Liver (tissue), 8 donors: ENCODE measurements at regions not wholly inside any gene's neighbourhood (a gene's known extent, or its start where the extent isn't known, plus 50 kb on each side); places are given as distances from the start of the nearest gene placed in this dataset.

Source experiments
- DNase-seq: peaks from one replicate; pipeline ENCODE4 v3.0.0-alpha.2; 2017; ENCODE audit warnings: low spot score
- H3K27ac ChIP-seq, 2 donors: one replicate each; pipeline ENCODE4 v1.7.0; 2013; ENCODE audit warnings: inconsistent platforms in 2 of 2, low read length in 2 of 2, control low read depth in 1 of 2, low read depth in 1 of 2, mild to moderate bottlenecking in 1 of 2
- H3K27me3 ChIP-seq, 4 donors: one replicate each; pipeline versions ENCODE4 v1.6.1 to v1.7.0; 2013; ENCODE audit warnings: low read length in 3 of 4, inconsistent platforms in 1 of 4, mild to moderate bottlenecking in 1 of 4, moderate library complexity in 1 of 4; ENCODE audit not compliant: control insufficient read depth in 4 of 4, insufficient read depth in 4 of 4
- H3K36me3 ChIP-seq, 4 donors: one replicate each; pipeline versions ENCODE4 v1.6.1 to v1.7.0; 2013; ENCODE audit warnings: low read length in 3 of 4, mild to moderate bottlenecking in 3 of 4, low read depth in 1 of 4, moderate library complexity in 1 of 4; ENCODE audit not compliant: control insufficient read depth in 4 of 4, insufficient read depth in 3 of 4
- H3K4me1 ChIP-seq, 4 donors: one replicate each; pipeline versions ENCODE4 v1.6.1 to v1.7.0; 2013; ENCODE audit warnings: low read length in 3 of 4, mild to moderate bottlenecking in 3 of 4, moderate library complexity in 1 of 4; ENCODE audit not compliant: control insufficient read depth in 4 of 4, insufficient read depth in 4 of 4
- H3K4me3 ChIP-seq, 3 donors: one replicate each; pipeline versions ENCODE4 v1.6.1 to v1.7.0; 2013; ENCODE audit warnings: low read length in 3 of 3, control low read depth in 1 of 3, low read depth in 1 of 3, mild to moderate bottlenecking in 1 of 3
- H3K9ac ChIP-seq, 2 donors: one replicate each; pipeline ENCODE4 v1.7.0; 2013; ENCODE audit warnings: low read length in 2 of 2, mild to moderate bottlenecking in 2 of 2, moderate library complexity in 2 of 2, control low read depth in 1 of 2, low read depth in 1 of 2
- H3K9me3 ChIP-seq, 4 donors: one replicate each; pipeline versions ENCODE4 v1.6.1 to v1.7.0; 2013; ENCODE audit warnings: low read length in 3 of 4; ENCODE audit not compliant: control insufficient read depth in 4 of 4
- EGR1 ChIP-seq, 2 donors: IDR thresholded peaks; 2 replicates each; pipeline ENCODE4 v1.6.1; 2016 to 2018; ENCODE audit warnings: antibody characterized with exemption in 2 of 2, low read depth in 2 of 2
- FOXA2 ChIP-seq: IDR thresholded peaks from 2 replicates; pipeline ENCODE4 v1.6.1; 2016; ENCODE audit warnings: antibody characterized with exemption
- GABPA ChIP-seq, 2 donors: IDR thresholded peaks in 1 of 2; conservative IDR thresholded peaks in 1 of 2; 2 replicates each; pipeline ENCODE4 v1.6.1; 2016; ENCODE audit warnings: antibody characterized with exemption in 2 of 2, mild to moderate bottlenecking in 1 of 2, moderate library complexity in 1 of 2
- HNF4A ChIP-seq, 2 donors: conservative IDR thresholded peaks; 2 replicates each; pipeline ENCODE4 v1.6.1; 2016; ENCODE audit warnings: antibody characterized with exemption in 2 of 2, mild to moderate bottlenecking in 2 of 2
- JUND ChIP-seq, 2 donors: IDR thresholded peaks; 2 replicates each; pipeline ENCODE4 v1.6.1; 2016; ENCODE audit warnings: antibody characterized with exemption in 2 of 2
- NR2F2 ChIP-seq: IDR thresholded peaks from 2 replicates; pipeline ENCODE4 v1.6.1; 2016; ENCODE audit warnings: antibody characterized with exemption
- RXRA ChIP-seq, 2 donors: IDR thresholded peaks; 2 replicates each; pipeline ENCODE4 v1.6.1; 2017 to 2018; ENCODE audit warnings: antibody characterized with exemption in 2 of 2, mild to moderate bottlenecking in 1 of 2
- SP1 ChIP-seq: IDR thresholded peaks from 2 replicates; pipeline ENCODE4 v1.6.1; 2018; ENCODE audit warnings: antibody characterized with exemption, mild to moderate bottlenecking
- TAF1 ChIP-seq: conservative IDR thresholded peaks from 2 replicates; pipeline ENCODE4 v1.6.1; 2016; ENCODE audit warnings: antibody characterized with exemption, mild to moderate bottlenecking
- YY1 ChIP-seq: IDR thresholded peaks from 2 replicates; pipeline ENCODE4 v1.6.1; 2016; ENCODE audit warnings: antibody characterized with exemption, mild to moderate bottlenecking
- WGBS: extraction: QIAGEN DNeasy Blood & Tissue Kit; methylation state at CpG from one replicate; pipeline ENCODE4 v1.1.7; 2013; 5-methylcytosine and 5-hydroxymethylcytosine counted together
- TF ChIP-seq, protein P1 (sequence below): IDR thresholded peaks from 2 replicates; pipeline ENCODE4 v1.6.1; 2016; ENCODE audit warnings: antibody characterized with exemption
- TF ChIP-seq, protein P2 (sequence below): IDR thresholded peaks from 2 replicates; pipeline ENCODE4 v1.6.1; 2016; ENCODE audit warnings: antibody characterized with exemption
- TF ChIP-seq, protein P3 (sequence below): fragments of 150-350 bp; IDR thresholded peaks from 2 replicates; pipeline ENCODE4 v1.5.1; 2017; ENCODE audit warnings: improper control_type of control experiment, low read depth, low read length; ENCODE audit not compliant: missing input control
- donor health status: healthy.
- donor health status: healthy.
- donor health status: healthy.
- donor health status: healthy.
- donor health status: healthy.

DNA sequence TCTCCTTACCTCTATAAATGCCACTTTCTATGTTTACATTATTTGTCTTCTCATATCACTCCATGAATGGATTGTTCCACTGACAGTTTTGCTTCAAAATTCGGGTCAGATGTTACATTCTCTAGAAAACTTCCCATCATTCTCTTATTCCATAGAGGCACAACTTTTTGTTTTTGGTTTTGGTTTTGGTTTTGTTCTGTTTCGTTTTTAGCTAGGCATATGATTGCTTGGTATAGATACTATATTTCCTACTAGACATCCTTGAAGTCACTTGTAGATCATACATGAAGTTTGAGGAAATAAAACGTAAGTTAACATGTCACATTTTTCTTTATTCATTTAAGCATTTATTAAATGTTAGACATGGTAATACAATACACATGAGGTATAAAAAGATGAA lies 961.0 kb downstream of the PCDH18 start (continued):
- no peak for TF ChIP-seq FOXA2

DNA sequence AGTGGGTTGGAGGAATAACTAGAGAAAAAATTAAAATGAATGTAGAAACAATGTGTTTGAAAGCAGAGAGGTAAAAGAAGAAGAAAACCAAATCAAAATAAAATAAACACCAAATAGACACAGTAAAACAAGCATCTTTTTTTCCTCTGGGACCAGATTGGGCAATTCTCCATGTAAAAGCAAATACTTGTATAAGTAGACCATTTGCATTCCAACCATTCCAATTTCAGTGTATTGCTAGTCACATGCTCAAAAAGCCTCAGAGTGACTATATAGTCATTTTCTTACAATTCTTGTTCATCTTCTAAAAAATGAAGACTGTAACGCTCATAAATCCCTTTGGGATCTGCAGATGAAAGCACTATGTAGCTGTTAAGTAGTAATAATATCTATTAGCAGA lies 969.5 kb downstream of the PCDH18 start:
- H3K27ac ChIP-seq: no peak overlapping the region
- no peak overlapping the region for H3K9ac ChIP-seq
- no peak for DNase-seq
- H3K4me3 ChIP-seq: no peak overlapping the region
- H3K36me3 ChIP-seq: no peaks in the 10 kb centered on the region
- no peaks in the 10 kb centered on the region for H3K27me3 ChIP-seq
- no peaks in the 10 kb centered on the region for H3K9me3 ChIP-seq
- H3K4me1 ChIP-seq: no peaks in the 10 kb centered on the region
- WGBS: 69% methylated on average over 1 of the region's 1 CpG
- TF ChIP-seq, protein P1, sequence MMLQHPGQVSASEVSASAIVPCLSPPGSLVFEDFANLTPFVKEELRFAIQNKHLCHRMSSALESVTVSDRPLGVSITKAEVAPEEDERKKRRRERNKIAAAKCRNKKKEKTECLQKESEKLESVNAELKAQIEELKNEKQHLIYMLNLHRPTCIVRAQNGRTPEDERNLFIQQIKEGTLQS: no peak
- TF ChIP-seq RXRA (IDR thresholded peaks at IDR 0.05) (no peak), YY1 (no peak)

DNA sequence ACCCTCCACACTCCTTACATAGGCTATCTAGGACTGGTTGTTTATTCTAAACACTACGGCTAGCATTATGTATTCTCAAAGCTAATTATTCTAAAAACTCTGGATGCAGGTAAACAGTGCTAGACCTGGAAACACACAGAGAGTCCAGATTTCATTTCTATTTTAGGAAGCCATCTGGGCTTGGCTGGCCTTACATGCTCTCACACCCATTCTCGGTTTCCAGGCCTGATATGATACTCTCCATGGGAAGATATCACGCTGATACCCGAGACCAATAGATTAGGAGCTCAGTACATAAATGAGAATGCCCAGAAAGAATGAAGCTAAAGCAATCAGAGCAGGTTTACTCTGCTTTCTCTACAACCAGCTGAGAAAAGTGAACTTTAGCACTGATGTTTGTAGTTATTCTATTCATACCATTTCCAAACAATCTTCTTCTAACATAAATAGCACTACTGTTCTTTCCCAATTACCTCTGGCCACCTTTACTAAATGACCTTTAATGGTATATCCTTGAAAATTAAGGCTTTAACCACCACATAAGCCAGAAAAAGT lies 973.3 kb downstream of the PCDH18 start:
- Histone ChIP-seq H3K36me3 (no peaks in the 10 kb centered on the region), H3K27ac (no peak overlapping the region), H3K9ac (no peak overlapping the region), H3K4me3 (no peak overlapping the region), H3K4me1 (no peaks in the 10 kb centered on the region), H3K27me3 (no peaks in the 10 kb centered on the region), H3K9me3 (no peaks in the 10 kb centered on the region)
- WGBS: 51% methylated on average over 4 of the region's 4 CpGs
- DNase-seq: no peak
- TF ChIP-seq FOXA2: no peak
- TF ChIP-seq JUND (IDR thresholded peaks at IDR 0.05): no peak
- TF ChIP-seq EGR1 (IDR thresholded peaks at IDR 0.05; ENCODE audit: low read depth in 2 of 2): no peak

DNA sequence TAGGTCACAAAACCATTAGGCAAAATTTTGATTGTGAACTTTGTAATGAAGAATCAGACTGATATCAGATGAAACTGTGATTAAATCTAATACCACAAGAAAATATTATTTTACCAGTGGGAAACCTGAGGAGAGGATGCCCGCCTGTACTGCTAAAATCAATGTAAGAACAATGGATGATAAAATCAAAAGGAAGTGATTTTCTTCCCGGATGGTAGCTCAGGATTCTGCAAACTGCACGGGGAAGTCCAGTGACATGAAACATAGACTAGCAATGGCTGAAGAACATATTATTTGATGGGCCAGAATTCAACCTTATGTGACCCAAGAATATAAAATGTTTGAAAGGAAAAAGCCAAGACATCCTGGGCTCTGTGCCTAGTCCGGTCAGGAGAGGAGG lies 974.9 kb downstream of the PCDH18 start:
- TF ChIP-seq, protein P1: no peak
- no peak for TF ChIP-seq GABPA (IDR thresholded peaks at IDR 0.05 in 1 of 2, conservative IDR thresholded peaks at IDR 0.05 in 1 of 2)
- TF ChIP-seq HNF4A (conservative IDR thresholded peaks at IDR 0.05): no peak
- TF ChIP-seq, protein P2, sequence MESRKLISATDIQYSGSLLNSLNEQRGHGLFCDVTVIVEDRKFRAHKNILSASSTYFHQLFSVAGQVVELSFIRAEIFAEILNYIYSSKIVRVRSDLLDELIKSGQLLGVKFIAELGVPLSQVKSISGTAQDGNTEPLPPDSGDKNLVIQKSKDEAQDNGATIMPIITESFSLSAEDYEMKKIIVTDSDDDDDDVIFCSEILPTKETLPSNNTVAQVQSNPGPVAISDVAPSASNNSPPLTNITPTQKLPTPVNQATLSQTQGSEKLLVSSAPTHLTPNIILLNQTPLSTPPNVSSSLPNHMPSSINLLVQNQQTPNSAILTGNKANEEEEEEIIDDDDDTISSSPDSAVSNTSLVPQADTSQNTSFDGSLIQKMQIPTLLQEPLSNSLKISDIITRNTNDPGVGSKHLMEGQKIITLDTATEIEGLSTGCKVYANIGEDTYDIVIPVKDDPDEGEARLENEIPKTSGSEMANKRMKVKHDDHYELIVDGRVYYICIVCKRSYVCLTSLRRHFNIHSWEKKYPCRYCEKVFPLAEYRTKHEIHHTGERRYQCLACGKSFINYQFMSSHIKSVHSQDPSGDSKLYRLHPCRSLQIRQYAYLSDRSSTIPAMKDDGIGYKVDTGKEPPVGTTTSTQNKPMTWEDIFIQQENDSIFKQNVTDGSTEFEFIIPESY: no peak
- TF ChIP-seq TAF1: no peak
- TF ChIP-seq, protein P3, sequence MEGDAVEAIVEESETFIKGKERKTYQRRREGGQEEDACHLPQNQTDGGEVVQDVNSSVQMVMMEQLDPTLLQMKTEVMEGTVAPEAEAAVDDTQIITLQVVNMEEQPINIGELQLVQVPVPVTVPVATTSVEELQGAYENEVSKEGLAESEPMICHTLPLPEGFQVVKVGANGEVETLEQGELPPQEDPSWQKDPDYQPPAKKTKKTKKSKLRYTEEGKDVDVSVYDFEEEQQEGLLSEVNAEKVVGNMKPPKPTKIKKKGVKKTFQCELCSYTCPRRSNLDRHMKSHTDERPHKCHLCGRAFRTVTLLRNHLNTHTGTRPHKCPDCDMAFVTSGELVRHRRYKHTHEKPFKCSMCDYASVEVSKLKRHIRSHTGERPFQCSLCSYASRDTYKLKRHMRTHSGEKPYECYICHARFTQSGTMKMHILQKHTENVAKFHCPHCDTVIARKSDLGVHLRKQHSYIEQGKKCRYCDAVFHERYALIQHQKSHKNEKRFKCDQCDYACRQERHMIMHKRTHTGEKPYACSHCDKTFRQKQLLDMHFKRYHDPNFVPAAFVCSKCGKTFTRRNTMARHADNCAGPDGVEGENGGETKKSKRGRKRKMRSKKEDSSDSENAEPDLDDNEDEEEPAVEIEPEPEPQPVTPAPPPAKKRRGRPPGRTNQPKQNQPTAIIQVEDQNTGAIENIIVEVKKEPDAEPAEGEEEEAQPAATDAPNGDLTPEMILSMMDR: no peak
- no peak for TF ChIP-seq EGR1 (IDR thresholded peaks at IDR 0.05; ENCODE audit: low read depth in 2 of 2)
- no peak for TF ChIP-seq SP1
- no peak for TF ChIP-seq NR2F2
- no peaks in the 10 kb centered on the region for H3K4me1 ChIP-seq
- H3K27me3 ChIP-seq: no peaks in the 10 kb centered on the region
- no peaks in the 10 kb centered on the region for H3K9me3 ChIP-seq
- H3K9ac ChIP-seq: no peak overlapping the region
- H3K27ac ChIP-seq: no peak overlapping the region
- no peaks in the 10 kb centered on the region for H3K36me3 ChIP-seq
- DNase-seq: no peak
- 70% methylated on average over 4 of the region's 4 CpGs for WGBS
- H3K4me3 ChIP-seq: no peak overlapping the region
